ENCODE measurements at regions not wholly inside any gene's neighbourhood (a gene's known extent, or its start where the extent isn't known, plus 50 kb on each side); places are given as distances from the start of the nearest gene placed in this dataset.

GRCh38 chr10:3892440-3893425 lies 107.7 kb upstream of the KLF6 start:
- TF ChIP-seq CTCF (IDR thresholded peaks at IDR 0.05; ENCODE audit: insufficient read depth, low read length), result no peak
- TF ChIP-seq REST (IDR thresholded peaks at IDR 0.05; ENCODE audit: insufficient replicate concordance, low read depth), result no peak
- TF ChIP-seq POLR2AphosphoS5 (IDR thresholded peaks at IDR 0.05; ENCODE audit: low read depth), result no peak
- no peak for TF ChIP-seq SPI1 (IDR thresholded peaks at IDR 0.05; ENCODE audit: borderline replicate concordance, low read depth)
- TF ChIP-seq GABPA (IDR thresholded peaks at IDR 0.05; ENCODE audit: low read depth), result no peak
